ENCODE measurements at regions not wholly inside any gene's neighbourhood (a gene's known extent, or its start where the extent isn't known, plus 50 kb on each side); places are given as distances from the start of the nearest gene placed in this dataset.

- TF ChIP-seq, protein P1, sequence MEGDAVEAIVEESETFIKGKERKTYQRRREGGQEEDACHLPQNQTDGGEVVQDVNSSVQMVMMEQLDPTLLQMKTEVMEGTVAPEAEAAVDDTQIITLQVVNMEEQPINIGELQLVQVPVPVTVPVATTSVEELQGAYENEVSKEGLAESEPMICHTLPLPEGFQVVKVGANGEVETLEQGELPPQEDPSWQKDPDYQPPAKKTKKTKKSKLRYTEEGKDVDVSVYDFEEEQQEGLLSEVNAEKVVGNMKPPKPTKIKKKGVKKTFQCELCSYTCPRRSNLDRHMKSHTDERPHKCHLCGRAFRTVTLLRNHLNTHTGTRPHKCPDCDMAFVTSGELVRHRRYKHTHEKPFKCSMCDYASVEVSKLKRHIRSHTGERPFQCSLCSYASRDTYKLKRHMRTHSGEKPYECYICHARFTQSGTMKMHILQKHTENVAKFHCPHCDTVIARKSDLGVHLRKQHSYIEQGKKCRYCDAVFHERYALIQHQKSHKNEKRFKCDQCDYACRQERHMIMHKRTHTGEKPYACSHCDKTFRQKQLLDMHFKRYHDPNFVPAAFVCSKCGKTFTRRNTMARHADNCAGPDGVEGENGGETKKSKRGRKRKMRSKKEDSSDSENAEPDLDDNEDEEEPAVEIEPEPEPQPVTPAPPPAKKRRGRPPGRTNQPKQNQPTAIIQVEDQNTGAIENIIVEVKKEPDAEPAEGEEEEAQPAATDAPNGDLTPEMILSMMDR (IDR thresholded peaks at IDR 0.05; ENCODE audit: low read depth, low read length) = no peak
- no peak for TF ChIP-seq EZH2phosphoT487 (IDR thresholded peaks at IDR 0.05; ENCODE audit: low read depth)
These were observed 795.1 kb upstream of the ARPP21 start for GRCh38 chr3:34844323-34844620.
